ENCODE measurements at regions not wholly inside any gene's neighbourhood (a gene's known extent, or its start where the extent isn't known, plus 50 kb on each side); places are given as distances from the start of the nearest gene placed in this dataset.

GRCh38 chr12:19572920-19573558, 133.7 kb downstream of the AEBP2 start:
- no peaks in the 10 kb centered on the region for H3K36me3 ChIP-seq (ENCODE audit: control insufficient read depth in 2 of 2, insufficient read depth in 2 of 2, low read length in 2 of 2)
- H3K4me3 ChIP-seq (ENCODE audit: low read length in 2 of 2): no peak overlapping the region
- H3K4me1 ChIP-seq (ENCODE audit: control insufficient read depth, insufficient read depth, low read length): peaks cover 25% of the 10 kb centered on the region
- H3K9ac ChIP-seq (ENCODE audit: low read length in 2 of 2): no peak overlapping the region
- H3K27ac ChIP-seq (ENCODE audit: low read length): no peak overlapping the region
- no peaks in the 10 kb centered on the region for H3K27me3 ChIP-seq (ENCODE audit: control insufficient read depth in 1 of 2, insufficient read depth in 2 of 2, low read length in 2 of 2)
- H3K9me3 ChIP-seq (ENCODE audit: control insufficient read depth in 2 of 2, low read length in 2 of 2): no peaks in the 10 kb centered on the region

DNA sequence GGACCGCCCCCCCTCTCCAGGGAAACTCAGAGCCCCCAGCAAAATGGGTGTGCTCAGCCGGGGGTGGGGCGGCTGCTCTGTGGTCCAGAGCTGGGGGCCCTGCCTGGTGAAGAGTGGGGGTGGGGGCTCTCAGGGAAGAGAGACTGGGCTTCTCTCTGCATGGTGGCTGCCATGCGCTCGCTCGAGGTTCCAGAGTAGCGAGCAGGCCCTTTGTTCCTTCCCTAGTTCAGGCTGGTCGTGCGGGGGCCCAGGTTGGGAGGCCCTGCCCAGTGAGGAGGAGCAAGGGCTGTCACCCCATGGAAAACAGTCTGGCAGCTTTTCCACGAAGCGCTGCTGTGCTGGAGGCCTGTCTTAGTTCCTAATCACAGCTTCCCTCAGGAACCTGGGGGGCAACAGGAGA, 134.6 kb downstream of the AEBP2 start:
- Histone ChIP-seq H3K27ac (ENCODE audit: low read length) (no peak overlapping the region), H3K27me3 (ENCODE audit: control insufficient read depth in 1 of 2, insufficient read depth in 2 of 2, low read length in 2 of 2) (no peaks in the 10 kb centered on the region)

GRCh38 chr12:19574601-19575000, 135.3 kb downstream of the AEBP2 start:
- no peaks in the 10 kb centered on the region for H3K9me3 ChIP-seq (ENCODE audit: control insufficient read depth in 2 of 2, low read length in 2 of 2)
- no peak overlapping the region for H3K9ac ChIP-seq (ENCODE audit: low read length in 2 of 2)
- no peaks in the 10 kb centered on the region for H3K36me3 ChIP-seq (ENCODE audit: control insufficient read depth in 2 of 2, insufficient read depth in 2 of 2, low read length in 2 of 2)
- peaks cover 25% of the 10 kb centered on the region for H3K4me1 ChIP-seq (ENCODE audit: control insufficient read depth, insufficient read depth, low read length)
- H3K4me3 ChIP-seq (ENCODE audit: low read length in 2 of 2): no peak overlapping the region
- H3K27me3 ChIP-seq (ENCODE audit: control insufficient read depth in 1 of 2, insufficient read depth in 2 of 2, low read length in 2 of 2): no peaks in the 10 kb centered on the region
- no peak overlapping the region for H3K27ac ChIP-seq (ENCODE audit: low read length)

More for the DNA sequence above, 134.6 kb downstream of the AEBP2 start:
- H3K36me3 ChIP-seq (ENCODE audit: control insufficient read depth in 2 of 2, insufficient read depth in 2 of 2, low read length in 2 of 2): no peaks in the 10 kb centered on the region
- H3K9ac ChIP-seq (ENCODE audit: low read length in 2 of 2): no peak overlapping the region
- no peaks in the 10 kb centered on the region for H3K9me3 ChIP-seq (ENCODE audit: control insufficient read depth in 2 of 2, low read length in 2 of 2)
- peaks cover 25% of the 10 kb centered on the region for H3K4me1 ChIP-seq (ENCODE audit: control insufficient read depth, insufficient read depth, low read length)
- no peak overlapping the region for H3K4me3 ChIP-seq (ENCODE audit: low read length in 2 of 2)

DNA sequence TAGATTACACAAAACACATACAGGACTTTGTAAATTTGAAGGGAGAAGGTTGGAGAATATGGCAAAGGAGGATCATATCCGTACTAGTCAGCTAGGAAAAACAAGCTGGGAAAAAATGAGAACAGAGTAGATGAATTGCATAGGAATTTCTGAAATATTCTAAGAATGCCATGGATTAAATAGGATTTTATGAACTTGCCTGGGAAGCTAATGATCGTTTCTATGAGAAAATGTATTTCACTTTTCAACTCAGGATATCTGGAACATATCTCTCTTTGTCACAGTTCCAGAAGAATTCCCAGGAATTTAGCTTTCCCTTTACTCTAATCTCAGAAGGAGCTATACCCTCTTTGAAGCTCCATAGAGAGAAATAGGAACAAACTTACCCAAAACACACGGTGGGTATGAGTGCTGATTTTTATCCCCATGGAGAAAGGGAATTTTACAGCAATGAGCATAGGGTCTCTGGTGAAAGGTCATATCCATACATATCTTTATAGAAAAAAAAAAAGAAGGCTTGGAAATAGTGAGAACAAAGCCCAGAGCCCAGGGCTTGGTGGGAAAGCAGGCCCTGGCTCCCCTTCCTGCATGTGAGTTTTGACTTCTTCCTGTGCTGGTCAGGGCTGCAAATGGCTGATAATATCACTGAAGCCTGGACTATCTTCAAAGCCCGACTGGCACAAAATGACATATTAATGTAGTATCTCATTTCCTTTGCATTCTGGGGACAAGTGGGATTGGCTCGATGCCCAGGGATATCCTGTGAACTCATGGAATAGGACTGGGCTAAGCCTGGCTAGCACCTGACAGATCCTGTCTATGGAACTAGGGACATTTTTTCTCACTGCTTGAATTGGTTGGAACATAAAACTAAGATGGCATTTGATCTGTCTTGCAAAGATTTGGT, 136.3 kb downstream of the AEBP2 start:
- Histone ChIP-seq H3K4me3 (ENCODE audit: low read length in 2 of 2) (no peak overlapping the region), H3K27me3 (ENCODE audit: control insufficient read depth in 1 of 2, insufficient read depth in 2 of 2, low read length in 2 of 2) (no peaks in the 10 kb centered on the region), H3K36me3 (ENCODE audit: control insufficient read depth in 2 of 2, insufficient read depth in 2 of 2, low read length in 2 of 2) (no peaks in the 10 kb centered on the region), H3K27ac (ENCODE audit: low read length) (peak overlapping the region; percentile 42), H3K9me3 (ENCODE audit: control insufficient read depth in 2 of 2, low read length in 2 of 2) (no peaks in the 10 kb centered on the region), H3K4me1 (ENCODE audit: control insufficient read depth, insufficient read depth, low read length) (peaks cover 25% of the 10 kb centered on the region), H3K9ac (ENCODE audit: low read length in 2 of 2) (no peak overlapping the region)

DNA sequence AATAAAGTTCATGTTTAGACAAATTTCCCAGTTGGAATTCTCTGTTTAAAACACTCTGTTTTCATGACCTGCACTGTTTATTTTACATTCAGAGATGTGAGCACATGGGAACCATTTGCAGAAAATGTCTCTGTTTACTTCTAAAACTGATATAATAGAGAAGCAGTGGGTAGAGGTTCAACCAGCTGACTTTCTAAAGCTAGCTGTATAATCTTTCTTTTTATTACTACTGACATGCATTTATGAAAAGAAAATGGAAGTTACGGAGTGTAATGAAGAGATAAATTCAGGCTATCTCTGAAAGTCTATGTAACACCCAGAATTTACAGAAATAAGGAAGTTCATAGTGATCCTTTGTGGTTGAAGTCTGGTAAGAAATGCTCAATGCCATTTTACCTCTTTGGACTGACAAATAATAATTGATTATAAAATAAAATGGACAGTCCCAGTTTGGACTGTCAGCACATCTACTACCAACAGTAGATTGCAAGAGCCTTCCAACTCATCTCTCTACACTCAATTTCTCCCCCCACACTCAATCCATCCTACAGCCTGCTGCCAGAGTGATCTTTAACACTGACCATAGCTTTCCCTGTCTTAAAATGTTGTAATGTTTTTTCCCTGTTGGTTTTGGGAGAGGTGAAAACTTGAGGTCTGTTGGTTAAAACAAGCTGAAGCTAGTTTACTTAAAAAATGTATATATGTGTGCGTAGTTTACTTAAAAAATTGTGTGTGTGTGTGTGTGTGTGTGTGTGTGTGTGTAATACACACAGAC, 137.4 kb downstream of the AEBP2 start:
- H3K36me3 ChIP-seq (ENCODE audit: control insufficient read depth in 2 of 2, insufficient read depth in 2 of 2, low read length in 2 of 2): no peaks in the 10 kb centered on the region
- no peak overlapping the region for H3K9ac ChIP-seq (ENCODE audit: low read length in 2 of 2)
- H3K27ac ChIP-seq (ENCODE audit: low read length): no peak overlapping the region
- H3K4me3 ChIP-seq (ENCODE audit: low read length in 2 of 2): no peak overlapping the region
- no peaks in the 10 kb centered on the region for H3K27me3 ChIP-seq (ENCODE audit: control insufficient read depth in 1 of 2, insufficient read depth in 2 of 2, low read length in 2 of 2)
- no peaks in the 10 kb centered on the region for H3K9me3 ChIP-seq (ENCODE audit: control insufficient read depth in 2 of 2, low read length in 2 of 2)
- peaks cover 25% of the 10 kb centered on the region for H3K4me1 ChIP-seq (ENCODE audit: control insufficient read depth, insufficient read depth, low read length)

GRCh38 chr12:19577281-19577530, 137.9 kb downstream of the AEBP2 start:
- Histone ChIP-seq H3K27me3 (ENCODE audit: control insufficient read depth in 1 of 2, insufficient read depth in 2 of 2, low read length in 2 of 2) (no peaks in the 10 kb centered on the region), H3K9me3 (ENCODE audit: control insufficient read depth in 2 of 2, low read length in 2 of 2) (no peaks in the 10 kb centered on the region), H3K9ac (ENCODE audit: low read length in 2 of 2) (no peak overlapping the region), H3K27ac (ENCODE audit: low read length) (no peak overlapping the region), H3K4me1 (ENCODE audit: control insufficient read depth, insufficient read depth, low read length) (peaks cover 25% of the 10 kb centered on the region), H3K36me3 (ENCODE audit: control insufficient read depth in 2 of 2, insufficient read depth in 2 of 2, low read length in 2 of 2) (no peaks in the 10 kb centered on the region), H3K4me3 (ENCODE audit: low read length in 2 of 2) (no peak overlapping the region)

GRCh38 chr12:19584732-19585131, 145.4 kb downstream of the AEBP2 start:
- Histone ChIP-seq H3K36me3 (ENCODE audit: control insufficient read depth in 2 of 2, insufficient read depth in 2 of 2, low read length in 2 of 2) (no peaks in the 10 kb centered on the region), H3K27ac (ENCODE audit: low read length) (no peak overlapping the region), H3K27me3 (ENCODE audit: control insufficient read depth in 1 of 2, insufficient read depth in 2 of 2, low read length in 2 of 2) (no peaks in the 10 kb centered on the region), H3K9me3 (ENCODE audit: control insufficient read depth in 2 of 2, low read length in 2 of 2) (no peaks in the 10 kb centered on the region), H3K4me1 (ENCODE audit: control insufficient read depth, insufficient read depth, low read length) (no peaks in the 10 kb centered on the region), H3K9ac (ENCODE audit: low read length in 2 of 2) (no peak overlapping the region), H3K4me3 (ENCODE audit: low read length in 2 of 2) (no peak overlapping the region)

DNA sequence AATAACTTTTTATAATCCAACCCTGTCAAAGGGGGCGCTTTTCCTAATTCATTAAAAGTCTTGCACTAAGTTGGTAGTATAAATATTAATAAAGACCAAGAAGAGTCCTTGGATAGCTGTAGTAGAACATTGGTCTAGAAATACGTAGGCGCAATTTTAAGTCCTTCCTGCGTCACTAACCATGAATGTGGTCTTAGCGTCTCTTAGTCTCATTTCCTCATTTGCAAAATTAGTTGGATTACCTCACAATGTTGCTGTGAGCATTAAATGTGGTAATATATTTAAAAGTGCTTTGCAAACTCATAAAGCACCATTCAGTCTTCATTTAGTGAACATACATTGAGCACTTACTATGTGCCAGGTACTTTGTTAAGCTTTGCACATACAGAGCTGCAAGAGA, 149.7 kb downstream of the AEBP2 start:
- H3K9me3 ChIP-seq (ENCODE audit: control insufficient read depth in 2 of 2, low read length in 2 of 2): no peaks in the 10 kb centered on the region
- no peak overlapping the region for H3K27ac ChIP-seq (ENCODE audit: low read length)
- no peaks in the 10 kb centered on the region for H3K27me3 ChIP-seq (ENCODE audit: control insufficient read depth in 1 of 2, insufficient read depth in 2 of 2, low read length in 2 of 2)
- H3K4me3 ChIP-seq (ENCODE audit: low read length in 2 of 2): no peak overlapping the region
- no peaks in the 10 kb centered on the region for H3K4me1 ChIP-seq (ENCODE audit: control insufficient read depth, insufficient read depth, low read length)
- no peak overlapping the region for H3K9ac ChIP-seq (ENCODE audit: low read length in 2 of 2)
- H3K36me3 ChIP-seq (ENCODE audit: control insufficient read depth in 2 of 2, insufficient read depth in 2 of 2, low read length in 2 of 2): no peaks in the 10 kb centered on the region

DNA sequence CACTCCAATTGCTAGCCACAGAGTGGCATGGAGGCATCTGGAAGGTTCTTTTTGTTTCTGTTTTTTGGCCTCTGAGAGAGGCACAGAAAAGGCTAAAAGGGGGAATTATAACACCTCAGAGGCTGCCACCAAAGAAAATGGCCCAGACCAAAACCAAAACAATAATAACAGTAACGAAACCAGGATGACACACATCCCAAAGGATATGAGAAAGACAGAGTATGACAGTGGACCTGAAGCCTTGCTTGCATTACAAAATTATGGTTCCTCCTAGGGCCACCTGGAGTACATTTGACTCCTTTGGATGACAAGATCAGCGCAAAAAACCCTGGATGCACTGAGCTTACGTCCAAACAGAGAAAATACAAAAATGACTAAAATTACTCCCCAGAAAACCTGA, 152.7 kb downstream of the AEBP2 start:
- Histone ChIP-seq H3K9me3 (ENCODE audit: control insufficient read depth in 2 of 2, low read length in 2 of 2) (no peaks in the 10 kb centered on the region), H3K27me3 (ENCODE audit: control insufficient read depth in 1 of 2, insufficient read depth in 2 of 2, low read length in 2 of 2) (no peaks in the 10 kb centered on the region), H3K36me3 (ENCODE audit: control insufficient read depth in 2 of 2, insufficient read depth in 2 of 2, low read length in 2 of 2) (no peaks in the 10 kb centered on the region), H3K9ac (ENCODE audit: low read length in 2 of 2) (no peak overlapping the region), H3K4me1 (ENCODE audit: control insufficient read depth, insufficient read depth, low read length) (no peaks in the 10 kb centered on the region), H3K27ac (ENCODE audit: low read length) (no peak overlapping the region), H3K4me3 (ENCODE audit: low read length in 2 of 2) (no peak overlapping the region)

- H3K9me3 ChIP-seq (ENCODE audit: control insufficient read depth in 2 of 2, low read length in 2 of 2): no peaks in the 10 kb centered on the region
- H3K27ac ChIP-seq (ENCODE audit: low read length): no peak overlapping the region
- no peak overlapping the region for H3K4me3 ChIP-seq (ENCODE audit: low read length in 2 of 2)
- H3K9ac ChIP-seq (ENCODE audit: low read length in 2 of 2): no peak overlapping the region
- H3K4me1 ChIP-seq (ENCODE audit: control insufficient read depth, insufficient read depth, low read length): no peaks in the 10 kb centered on the region
- no peaks in the 10 kb centered on the region for H3K36me3 ChIP-seq (ENCODE audit: control insufficient read depth in 2 of 2, insufficient read depth in 2 of 2, low read length in 2 of 2)
- H3K27me3 ChIP-seq (ENCODE audit: control insufficient read depth in 1 of 2, insufficient read depth in 2 of 2, low read length in 2 of 2): no peaks in the 10 kb centered on the region
Observed at GRCh38 chr12:19596434-19597166, 157.3 kb downstream of the AEBP2 start.
